A549 (cell line): ENCODE measurements at regions not wholly inside any gene's neighbourhood (a gene's known extent, or its start where the extent isn't known, plus 50 kb on each side); places are given as distances from the start of the nearest gene placed in this dataset.

Experiments used
- NR3C1 ChIP-seq: fragments of >200 bp; sonication (Bioruptor Twin); formaldehyde crosslinking; IDR thresholded peaks from 3 replicates; pipeline ENCODE4 v1.6.1; 2017
- POLR2A ChIP-seq: IDR thresholded peaks from 2 replicates; pipeline ENCODE4 v1.6.1; 2012; ENCODE audit warnings: mild to moderate bottlenecking, low read length
- TF ChIP-seq, protein P1 (sequence below): fragments of >200 bp; sonication (Bioruptor Twin); formaldehyde crosslinking; IDR thresholded peaks from 3 replicates; pipeline ENCODE4 v1.5.1; 2016

DNA sequence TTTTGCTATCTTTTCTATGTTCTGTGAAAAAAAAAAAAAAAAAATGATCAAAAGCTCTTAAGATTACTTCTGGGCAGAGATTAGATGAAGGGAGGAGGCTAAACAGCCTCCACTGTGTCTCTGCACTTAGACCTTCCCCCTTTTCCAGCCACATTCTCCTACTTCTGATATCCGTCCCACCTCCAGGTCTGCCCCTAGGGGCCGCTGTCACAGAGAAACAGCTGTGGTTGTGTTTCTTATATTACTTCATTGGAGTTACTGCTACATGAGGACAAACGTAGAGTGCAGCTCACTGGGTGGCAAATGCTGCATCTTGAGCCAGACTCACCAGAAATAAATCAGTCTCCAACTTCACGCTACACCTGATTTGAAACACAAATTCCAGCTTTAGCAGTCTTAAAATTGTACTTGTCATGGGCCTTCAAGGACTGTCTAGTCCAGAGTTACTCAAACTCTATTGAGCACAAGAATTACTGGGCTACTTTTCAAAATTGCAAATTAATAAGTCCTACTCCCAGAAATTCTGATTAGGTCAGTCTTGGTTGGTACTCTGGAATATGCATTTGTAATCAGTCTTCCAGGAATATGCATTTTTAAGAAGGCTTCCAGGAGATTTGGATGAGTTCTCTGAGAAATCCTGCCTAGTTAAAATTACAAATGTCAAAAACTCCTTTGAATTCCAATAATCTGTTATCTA lies 125.2 kb upstream of the PTBP2 start:
- TF ChIP-seq, protein P1, sequence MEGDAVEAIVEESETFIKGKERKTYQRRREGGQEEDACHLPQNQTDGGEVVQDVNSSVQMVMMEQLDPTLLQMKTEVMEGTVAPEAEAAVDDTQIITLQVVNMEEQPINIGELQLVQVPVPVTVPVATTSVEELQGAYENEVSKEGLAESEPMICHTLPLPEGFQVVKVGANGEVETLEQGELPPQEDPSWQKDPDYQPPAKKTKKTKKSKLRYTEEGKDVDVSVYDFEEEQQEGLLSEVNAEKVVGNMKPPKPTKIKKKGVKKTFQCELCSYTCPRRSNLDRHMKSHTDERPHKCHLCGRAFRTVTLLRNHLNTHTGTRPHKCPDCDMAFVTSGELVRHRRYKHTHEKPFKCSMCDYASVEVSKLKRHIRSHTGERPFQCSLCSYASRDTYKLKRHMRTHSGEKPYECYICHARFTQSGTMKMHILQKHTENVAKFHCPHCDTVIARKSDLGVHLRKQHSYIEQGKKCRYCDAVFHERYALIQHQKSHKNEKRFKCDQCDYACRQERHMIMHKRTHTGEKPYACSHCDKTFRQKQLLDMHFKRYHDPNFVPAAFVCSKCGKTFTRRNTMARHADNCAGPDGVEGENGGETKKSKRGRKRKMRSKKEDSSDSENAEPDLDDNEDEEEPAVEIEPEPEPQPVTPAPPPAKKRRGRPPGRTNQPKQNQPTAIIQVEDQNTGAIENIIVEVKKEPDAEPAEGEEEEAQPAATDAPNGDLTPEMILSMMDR: peak; percentile 25; the same call in 1 of the 3 replicates
- TF ChIP-seq POLR2A: no peak
- no peak for TF ChIP-seq NR3C1
